GM12875 (cell line): ENCODE measurements at regions not wholly inside any gene's neighbourhood (a gene's known extent, or its start where the extent isn't known, plus 50 kb on each side); places are given as distances from the start of the nearest gene placed in this dataset.

Experiments used
- H3K4me3 ChIP-seq: one replicate; pipeline ENCODE4 v1.5.1; 2011; ENCODE audit warnings: low read depth, low read length, control low read depth
- CTCF ChIP-seq: IDR thresholded peaks from 2 replicates; pipeline ENCODE4 v1.5.1; 2011; ENCODE audit warnings: low read depth, mild to moderate bottlenecking, control low read depth, inconsistent platforms, low read length, moderate library complexity, borderline replicate concordance; ENCODE audit not compliant: insufficient read depth

GRCh38 chr1:14363707-14364413 lies 234.6 kb upstream of the KAZN start:
- no peak overlapping the region for H3K4me3 ChIP-seq
- no peak for TF ChIP-seq CTCF

- TF ChIP-seq CTCF: no peak
Observed at GRCh38 chr1:14365301-14365988, 233.0 kb upstream of the KAZN start.

GRCh38 chr1:14366091-14367018 lies 232.1 kb upstream of the KAZN start:
- H3K4me3 ChIP-seq: no peak overlapping the region
- TF ChIP-seq CTCF: no peak

More at GRCh38 chr1:14365301-14365988, 233.0 kb upstream of the KAZN start:
- H3K4me3 ChIP-seq: no peak overlapping the region

GRCh38 chr1:14367451-14367850 lies 231.0 kb upstream of the KAZN start:
- no peak for TF ChIP-seq CTCF
- no peak overlapping the region for H3K4me3 ChIP-seq

GRCh38 chr1:14369526-14370213 lies 228.8 kb upstream of the KAZN start:
- TF ChIP-seq CTCF: no peak
- no peak overlapping the region for H3K4me3 ChIP-seq

- TF ChIP-seq CTCF: no peak
- H3K4me3 ChIP-seq: no peak overlapping the region
Observed at GRCh38 chr1:14371771-14372497, 226.6 kb upstream of the KAZN start.
